ENCODE measurements at regions not wholly inside any gene's neighbourhood (a gene's known extent, or its start where the extent isn't known, plus 50 kb on each side); places are given as distances from the start of the nearest gene placed in this dataset.
A peak's percentile ranks its signal among the peaks of the same experiment; 100 is the strongest.

DNA sequence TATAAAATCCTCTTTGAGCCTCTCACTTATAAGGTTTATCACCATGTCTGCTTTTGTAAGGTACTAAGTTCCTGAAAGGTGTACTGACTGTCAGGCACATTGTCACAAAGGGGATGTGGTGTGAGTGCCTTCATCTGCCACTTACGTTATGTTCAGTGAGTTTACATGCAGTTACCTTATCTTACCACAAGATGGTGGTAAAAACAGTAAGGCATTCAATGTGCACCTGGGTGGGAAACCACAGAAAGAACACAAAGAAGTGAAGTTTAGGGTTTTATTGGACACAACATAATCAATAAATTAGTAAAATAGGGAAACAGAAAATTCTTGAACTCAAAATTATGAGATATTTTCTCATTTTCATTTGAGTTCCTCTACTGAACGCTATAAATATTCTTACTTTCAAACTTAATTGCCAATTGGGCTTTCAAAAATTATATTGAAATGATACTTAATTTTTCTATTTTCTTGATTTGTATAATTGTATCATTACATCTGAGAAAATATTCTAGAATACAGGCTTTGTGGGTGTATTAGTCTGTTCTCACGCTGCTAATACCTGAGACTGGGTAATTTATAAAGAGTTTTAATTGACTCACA, 650.8 kb downstream of the PCDH7 start (continued):
- TF ChIP-seq, protein P1, sequence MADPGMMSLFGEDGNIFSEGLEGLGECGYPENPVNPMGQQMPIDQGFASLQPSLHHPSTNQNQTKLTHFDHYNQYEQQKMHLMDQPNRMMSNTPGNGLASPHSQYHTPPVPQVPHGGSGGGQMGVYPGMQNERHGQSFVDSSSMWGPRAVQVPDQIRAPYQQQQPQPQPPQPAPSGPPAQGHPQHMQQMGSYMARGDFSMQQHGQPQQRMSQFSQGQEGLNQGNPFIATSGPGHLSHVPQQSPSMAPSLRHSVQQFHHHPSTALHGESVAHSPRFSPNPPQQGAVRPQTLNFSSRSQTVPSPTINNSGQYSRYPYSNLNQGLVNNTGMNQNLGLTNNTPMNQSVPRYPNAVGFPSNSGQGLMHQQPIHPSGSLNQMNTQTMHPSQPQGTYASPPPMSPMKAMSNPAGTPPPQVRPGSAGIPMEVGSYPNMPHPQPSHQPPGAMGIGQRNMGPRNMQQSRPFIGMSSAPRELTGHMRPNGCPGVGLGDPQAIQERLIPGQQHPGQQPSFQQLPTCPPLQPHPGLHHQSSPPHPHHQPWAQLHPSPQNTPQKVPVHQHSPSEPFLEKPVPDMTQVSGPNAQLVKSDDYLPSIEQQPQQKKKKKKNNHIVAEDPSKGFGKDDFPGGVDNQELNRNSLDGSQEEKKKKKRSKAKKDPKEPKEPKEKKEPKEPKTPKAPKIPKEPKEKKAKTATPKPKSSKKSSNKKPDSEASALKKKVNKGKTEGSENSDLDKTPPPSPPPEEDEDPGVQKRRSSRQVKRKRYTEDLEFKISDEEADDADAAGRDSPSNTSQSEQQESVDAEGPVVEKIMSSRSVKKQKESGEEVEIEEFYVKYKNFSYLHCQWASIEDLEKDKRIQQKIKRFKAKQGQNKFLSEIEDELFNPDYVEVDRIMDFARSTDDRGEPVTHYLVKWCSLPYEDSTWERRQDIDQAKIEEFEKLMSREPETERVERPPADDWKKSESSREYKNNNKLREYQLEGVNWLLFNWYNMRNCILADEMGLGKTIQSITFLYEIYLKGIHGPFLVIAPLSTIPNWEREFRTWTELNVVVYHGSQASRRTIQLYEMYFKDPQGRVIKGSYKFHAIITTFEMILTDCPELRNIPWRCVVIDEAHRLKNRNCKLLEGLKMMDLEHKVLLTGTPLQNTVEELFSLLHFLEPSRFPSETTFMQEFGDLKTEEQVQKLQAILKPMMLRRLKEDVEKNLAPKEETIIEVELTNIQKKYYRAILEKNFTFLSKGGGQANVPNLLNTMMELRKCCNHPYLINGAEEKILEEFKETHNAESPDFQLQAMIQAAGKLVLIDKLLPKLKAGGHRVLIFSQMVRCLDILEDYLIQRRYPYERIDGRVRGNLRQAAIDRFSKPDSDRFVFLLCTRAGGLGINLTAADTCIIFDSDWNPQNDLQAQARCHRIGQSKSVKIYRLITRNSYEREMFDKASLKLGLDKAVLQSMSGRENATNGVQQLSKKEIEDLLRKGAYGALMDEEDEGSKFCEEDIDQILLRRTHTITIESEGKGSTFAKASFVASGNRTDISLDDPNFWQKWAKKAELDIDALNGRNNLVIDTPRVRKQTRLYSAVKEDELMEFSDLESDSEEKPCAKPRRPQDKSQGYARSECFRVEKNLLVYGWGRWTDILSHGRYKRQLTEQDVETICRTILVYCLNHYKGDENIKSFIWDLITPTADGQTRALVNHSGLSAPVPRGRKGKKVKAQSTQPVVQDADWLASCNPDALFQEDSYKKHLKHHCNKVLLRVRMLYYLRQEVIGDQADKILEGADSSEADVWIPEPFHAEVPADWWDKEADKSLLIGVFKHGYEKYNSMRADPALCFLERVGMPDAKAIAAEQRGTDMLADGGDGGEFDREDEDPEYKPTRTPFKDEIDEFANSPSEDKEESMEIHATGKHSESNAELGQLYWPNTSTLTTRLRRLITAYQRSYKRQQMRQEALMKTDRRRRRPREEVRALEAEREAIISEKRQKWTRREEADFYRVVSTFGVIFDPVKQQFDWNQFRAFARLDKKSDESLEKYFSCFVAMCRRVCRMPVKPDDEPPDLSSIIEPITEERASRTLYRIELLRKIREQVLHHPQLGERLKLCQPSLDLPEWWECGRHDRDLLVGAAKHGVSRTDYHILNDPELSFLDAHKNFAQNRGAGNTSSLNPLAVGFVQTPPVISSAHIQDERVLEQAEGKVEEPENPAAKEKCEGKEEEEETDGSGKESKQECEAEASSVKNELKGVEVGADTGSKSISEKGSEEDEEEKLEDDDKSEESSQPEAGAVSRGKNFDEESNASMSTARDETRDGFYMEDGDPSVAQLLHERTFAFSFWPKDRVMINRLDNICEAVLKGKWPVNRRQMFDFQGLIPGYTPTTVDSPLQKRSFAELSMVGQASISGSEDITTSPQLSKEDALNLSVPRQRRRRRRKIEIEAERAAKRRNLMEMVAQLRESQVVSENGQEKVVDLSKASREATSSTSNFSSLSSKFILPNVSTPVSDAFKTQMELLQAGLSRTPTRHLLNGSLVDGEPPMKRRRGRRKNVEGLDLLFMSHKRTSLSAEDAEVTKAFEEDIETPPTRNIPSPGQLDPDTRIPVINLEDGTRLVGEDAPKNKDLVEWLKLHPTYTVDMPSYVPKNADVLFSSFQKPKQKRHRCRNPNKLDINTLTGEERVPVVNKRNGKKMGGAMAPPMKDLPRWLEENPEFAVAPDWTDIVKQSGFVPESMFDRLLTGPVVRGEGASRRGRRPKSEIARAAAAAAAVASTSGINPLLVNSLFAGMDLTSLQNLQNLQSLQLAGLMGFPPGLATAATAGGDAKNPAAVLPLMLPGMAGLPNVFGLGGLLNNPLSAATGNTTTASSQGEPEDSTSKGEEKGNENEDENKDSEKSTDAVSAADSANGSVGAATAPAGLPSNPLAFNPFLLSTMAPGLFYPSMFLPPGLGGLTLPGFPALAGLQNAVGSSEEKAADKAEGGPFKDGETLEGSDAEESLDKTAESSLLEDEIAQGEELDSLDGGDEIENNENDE (IDR thresholded peaks at IDR 0.05; ENCODE audit: insufficient replicate concordance, low read length), result no peak
- TF ChIP-seq, protein P2, sequence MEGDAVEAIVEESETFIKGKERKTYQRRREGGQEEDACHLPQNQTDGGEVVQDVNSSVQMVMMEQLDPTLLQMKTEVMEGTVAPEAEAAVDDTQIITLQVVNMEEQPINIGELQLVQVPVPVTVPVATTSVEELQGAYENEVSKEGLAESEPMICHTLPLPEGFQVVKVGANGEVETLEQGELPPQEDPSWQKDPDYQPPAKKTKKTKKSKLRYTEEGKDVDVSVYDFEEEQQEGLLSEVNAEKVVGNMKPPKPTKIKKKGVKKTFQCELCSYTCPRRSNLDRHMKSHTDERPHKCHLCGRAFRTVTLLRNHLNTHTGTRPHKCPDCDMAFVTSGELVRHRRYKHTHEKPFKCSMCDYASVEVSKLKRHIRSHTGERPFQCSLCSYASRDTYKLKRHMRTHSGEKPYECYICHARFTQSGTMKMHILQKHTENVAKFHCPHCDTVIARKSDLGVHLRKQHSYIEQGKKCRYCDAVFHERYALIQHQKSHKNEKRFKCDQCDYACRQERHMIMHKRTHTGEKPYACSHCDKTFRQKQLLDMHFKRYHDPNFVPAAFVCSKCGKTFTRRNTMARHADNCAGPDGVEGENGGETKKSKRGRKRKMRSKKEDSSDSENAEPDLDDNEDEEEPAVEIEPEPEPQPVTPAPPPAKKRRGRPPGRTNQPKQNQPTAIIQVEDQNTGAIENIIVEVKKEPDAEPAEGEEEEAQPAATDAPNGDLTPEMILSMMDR (IDR thresholded peaks at IDR 0.05; ENCODE audit: control extremely low read depth in 1 of 3, insufficient read depth in 1 of 3, low read depth in 1 of 3, low read length in 3 of 3), result peak in 2 of 3 experiments; percentile 44 to 79; a peak in 2 of 4 replicates
- TF ChIP-seq TCF12 (IDR thresholded peaks at IDR 0.05; ENCODE audit: low read depth, low read length), result 0 out of 2 replicates have a peak, but pooled peaks have one; percentile 24
